C4-2B (cell line): ENCODE measurements at regions not wholly inside any gene's neighbourhood (a gene's known extent, or its start where the extent isn't known, plus 50 kb on each side); places are given as distances from the start of the nearest gene placed in this dataset.

Source experiments
- H3K27ac ChIP-seq: fragments of 450-650 bp; 2 replicates; pipeline ENCODE4 v1.5.1; 2017
- ZFX ChIP-seq: fragments of 450-650 bp; IDR thresholded peaks from 2 replicates; pipeline ENCODE4 v1.6.1; 2017
- TF ChIP-seq, protein P1 (sequence below): fragments of 450-650 bp; conservative IDR thresholded peaks from 2 replicates; pipeline ENCODE4 v1.5.1; 2017; ENCODE audit warnings: mild to moderate bottlenecking

GRCh38 chr22:26884921-26885320, 227.5 kb downstream of the MIAT start:
- H3K27ac ChIP-seq: no peak overlapping the region
- TF ChIP-seq, protein P1, sequence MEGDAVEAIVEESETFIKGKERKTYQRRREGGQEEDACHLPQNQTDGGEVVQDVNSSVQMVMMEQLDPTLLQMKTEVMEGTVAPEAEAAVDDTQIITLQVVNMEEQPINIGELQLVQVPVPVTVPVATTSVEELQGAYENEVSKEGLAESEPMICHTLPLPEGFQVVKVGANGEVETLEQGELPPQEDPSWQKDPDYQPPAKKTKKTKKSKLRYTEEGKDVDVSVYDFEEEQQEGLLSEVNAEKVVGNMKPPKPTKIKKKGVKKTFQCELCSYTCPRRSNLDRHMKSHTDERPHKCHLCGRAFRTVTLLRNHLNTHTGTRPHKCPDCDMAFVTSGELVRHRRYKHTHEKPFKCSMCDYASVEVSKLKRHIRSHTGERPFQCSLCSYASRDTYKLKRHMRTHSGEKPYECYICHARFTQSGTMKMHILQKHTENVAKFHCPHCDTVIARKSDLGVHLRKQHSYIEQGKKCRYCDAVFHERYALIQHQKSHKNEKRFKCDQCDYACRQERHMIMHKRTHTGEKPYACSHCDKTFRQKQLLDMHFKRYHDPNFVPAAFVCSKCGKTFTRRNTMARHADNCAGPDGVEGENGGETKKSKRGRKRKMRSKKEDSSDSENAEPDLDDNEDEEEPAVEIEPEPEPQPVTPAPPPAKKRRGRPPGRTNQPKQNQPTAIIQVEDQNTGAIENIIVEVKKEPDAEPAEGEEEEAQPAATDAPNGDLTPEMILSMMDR: no peak
- TF ChIP-seq ZFX: no peak

DNA sequence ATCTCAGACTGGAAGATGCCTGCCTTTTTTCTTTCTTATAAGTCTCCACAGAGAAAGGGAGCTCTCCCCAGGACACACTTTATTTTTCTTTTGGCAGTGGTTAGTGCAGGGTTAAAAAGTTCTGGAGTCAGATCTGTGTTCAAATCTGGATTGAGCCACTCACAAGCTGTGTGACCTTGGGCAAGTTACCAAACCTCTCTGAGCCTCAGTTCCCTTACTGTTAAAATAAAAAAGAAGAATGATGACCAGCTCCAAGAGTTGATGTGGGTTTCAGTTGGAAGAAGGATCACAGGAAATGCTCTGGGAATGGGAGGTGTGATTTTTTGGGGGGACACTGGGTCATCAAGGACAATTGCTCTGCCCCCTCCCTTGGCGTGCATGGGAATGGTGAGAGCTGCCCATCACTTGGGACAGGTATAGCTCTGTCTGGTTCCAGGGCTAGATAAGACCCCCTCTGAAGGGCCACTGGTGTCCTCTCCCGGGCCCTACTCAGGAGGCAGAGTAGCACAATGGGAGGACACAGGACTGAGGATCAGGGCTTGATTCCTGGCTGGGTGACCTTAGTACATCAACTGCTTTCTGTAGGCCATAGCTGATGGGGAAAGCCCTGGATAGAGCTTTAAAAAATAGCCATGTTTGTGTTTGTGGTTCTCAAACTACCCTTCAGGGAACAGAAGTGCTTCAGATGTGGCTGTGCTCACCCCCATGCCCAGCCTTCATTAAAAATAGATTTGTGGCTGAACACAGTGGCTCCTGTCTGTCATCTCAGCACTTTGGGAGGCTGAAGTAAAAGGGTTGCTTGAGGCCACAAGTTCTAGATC, 228.3 kb downstream of the MIAT start:
- no peak overlapping the region for H3K27ac ChIP-seq
- TF ChIP-seq, protein P1: no peak
- TF ChIP-seq ZFX: no peak

DNA sequence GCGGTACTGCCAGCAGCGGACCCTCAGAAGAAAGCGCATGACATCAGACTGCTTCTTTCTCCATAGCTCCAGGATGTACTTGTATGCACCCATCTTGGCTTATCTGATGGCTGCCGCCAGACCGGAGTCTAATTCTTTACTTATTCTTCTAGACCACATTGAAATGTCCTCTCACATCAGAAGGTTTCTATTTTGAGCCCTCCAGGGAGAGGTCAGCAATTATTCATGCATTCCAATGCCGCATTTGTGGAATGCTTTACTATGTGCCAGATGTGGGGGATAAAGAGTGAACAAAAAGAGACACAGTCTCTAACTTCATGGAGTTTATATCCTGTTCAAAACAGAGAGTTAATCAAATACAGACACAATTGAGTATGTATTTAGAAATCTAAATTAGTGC, 230.1 kb downstream of the MIAT start:
- no peak overlapping the region for H3K27ac ChIP-seq
- no peak for TF ChIP-seq ZFX

DNA sequence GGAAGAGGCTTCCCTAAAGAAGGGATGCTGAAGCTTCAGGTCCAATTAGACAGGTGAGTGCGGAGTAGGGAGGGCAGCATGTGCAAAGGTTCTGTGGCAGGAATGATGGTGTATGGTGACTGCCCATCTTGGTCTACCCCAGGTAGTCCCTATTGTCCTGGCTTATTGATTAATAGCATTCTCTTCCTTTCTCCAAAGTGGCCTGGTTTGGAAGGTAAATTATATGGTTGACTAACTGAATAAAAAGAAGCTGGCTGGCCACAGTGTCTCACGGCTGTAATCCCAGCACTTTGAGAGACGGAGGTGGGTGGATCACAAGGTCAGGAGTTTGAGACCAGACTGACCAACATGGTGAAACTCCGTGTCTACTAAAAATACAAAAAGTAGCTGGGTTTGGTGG, 230.5 kb downstream of the MIAT start:
- no peak for TF ChIP-seq ZFX
- TF ChIP-seq, protein P1: no peak
- no peak overlapping the region for H3K27ac ChIP-seq

- TF ChIP-seq, protein P1: no peak
- no peak for TF ChIP-seq ZFX
Measured at GRCh38 chr22:26888887-26889286, 231.5 kb downstream of the MIAT start.

GRCh38 chr22:26889802-26890201, 232.4 kb downstream of the MIAT start:
- no peak overlapping the region for H3K27ac ChIP-seq
- no peak for TF ChIP-seq ZFX
- TF ChIP-seq, protein P1: no peak

More at GRCh38 chr22:26888887-26889286, 231.5 kb downstream of the MIAT start:
- no peak overlapping the region for H3K27ac ChIP-seq

DNA sequence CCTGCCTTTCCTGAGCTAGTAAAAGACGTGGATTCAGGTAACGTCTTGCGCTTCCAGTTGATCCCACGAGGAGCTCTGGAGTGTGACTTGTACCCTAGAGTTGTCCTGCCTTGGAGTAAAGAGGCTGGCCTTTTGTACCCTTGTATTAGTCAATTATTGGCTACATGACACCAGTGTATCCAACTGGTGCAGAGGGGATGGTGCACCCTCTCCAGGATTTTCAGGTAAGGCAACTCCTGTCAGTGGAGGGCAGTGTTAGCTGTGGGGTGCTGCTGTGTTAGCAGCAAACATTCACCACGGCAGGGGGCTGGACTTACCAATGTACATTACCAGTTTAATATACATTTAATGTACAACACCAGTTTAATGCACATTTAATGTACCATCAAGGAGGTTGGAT, 233.5 kb downstream of the MIAT start:
- TF ChIP-seq, protein P1: no peak
- no peak for TF ChIP-seq ZFX
- no peak overlapping the region for H3K27ac ChIP-seq

- H3K27ac ChIP-seq: no peak overlapping the region
- no peak for TF ChIP-seq ZFX
- TF ChIP-seq, protein P1: no peak
Measured at GRCh38 chr22:26891429-26891828, 234.0 kb downstream of the MIAT start.
